ENCODE measurements at regions not wholly inside any gene's neighbourhood (a gene's known extent, or its start where the extent isn't known, plus 50 kb on each side); places are given as distances from the start of the nearest gene placed in this dataset.

DNA sequence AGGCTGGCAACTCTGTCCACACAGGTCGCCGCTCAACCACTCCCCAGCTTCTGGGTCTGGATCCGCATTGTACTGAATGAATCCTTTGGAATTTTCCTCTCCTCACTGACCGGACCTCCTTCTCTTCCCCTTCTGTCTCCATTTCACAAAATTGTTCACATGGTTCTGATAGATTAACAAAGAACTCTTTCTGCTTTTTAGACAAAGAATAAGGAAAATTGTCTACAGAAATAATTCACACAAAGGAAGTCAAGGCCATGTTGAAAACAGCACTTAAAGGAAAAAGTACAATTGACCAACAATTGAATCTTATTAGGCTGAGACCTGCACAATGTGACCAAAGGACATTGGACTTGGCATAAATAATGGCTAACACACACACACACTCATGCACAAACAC lies 73.6 kb upstream of the GLI2 start:
- TF ChIP-seq, protein P1, sequence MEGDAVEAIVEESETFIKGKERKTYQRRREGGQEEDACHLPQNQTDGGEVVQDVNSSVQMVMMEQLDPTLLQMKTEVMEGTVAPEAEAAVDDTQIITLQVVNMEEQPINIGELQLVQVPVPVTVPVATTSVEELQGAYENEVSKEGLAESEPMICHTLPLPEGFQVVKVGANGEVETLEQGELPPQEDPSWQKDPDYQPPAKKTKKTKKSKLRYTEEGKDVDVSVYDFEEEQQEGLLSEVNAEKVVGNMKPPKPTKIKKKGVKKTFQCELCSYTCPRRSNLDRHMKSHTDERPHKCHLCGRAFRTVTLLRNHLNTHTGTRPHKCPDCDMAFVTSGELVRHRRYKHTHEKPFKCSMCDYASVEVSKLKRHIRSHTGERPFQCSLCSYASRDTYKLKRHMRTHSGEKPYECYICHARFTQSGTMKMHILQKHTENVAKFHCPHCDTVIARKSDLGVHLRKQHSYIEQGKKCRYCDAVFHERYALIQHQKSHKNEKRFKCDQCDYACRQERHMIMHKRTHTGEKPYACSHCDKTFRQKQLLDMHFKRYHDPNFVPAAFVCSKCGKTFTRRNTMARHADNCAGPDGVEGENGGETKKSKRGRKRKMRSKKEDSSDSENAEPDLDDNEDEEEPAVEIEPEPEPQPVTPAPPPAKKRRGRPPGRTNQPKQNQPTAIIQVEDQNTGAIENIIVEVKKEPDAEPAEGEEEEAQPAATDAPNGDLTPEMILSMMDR (conservative IDR thresholded peaks at IDR 0.05; ENCODE audit: low read depth, low read length): no peak
- TF ChIP-seq EZH2 (IDR thresholded peaks at IDR 0.05; ENCODE audit: borderline replicate concordance, low read depth, low read length, poor library complexity, severe bottlenecking): no peak
- Histone ChIP-seq H3K9me3 (ENCODE audit: low read depth, low read length, poor library complexity, severe bottlenecking) (peaks cover 23% of the 10 kb centered on the region), H3K4me1 (ENCODE audit: insufficient read depth, low read length, poor library complexity, severe bottlenecking) (no peaks in the 10 kb centered on the region), H3K27me3 (replicated peaks; ENCODE audit: insufficient read depth, low read depth, low read length, poor library complexity) (no peaks in the 10 kb centered on the region), H3K36me3 (ENCODE audit: insufficient read depth, low read length, poor library complexity, severe bottlenecking) (no peaks in the 10 kb centered on the region), H3K27ac (ENCODE audit: low read depth, low read length, poor library complexity, severe bottlenecking) (no peak overlapping the region), H3K4me3 (ENCODE audit: low read depth, low read length, poor library complexity, severe bottlenecking) (no peak overlapping the region)
- ChIA-PET POLR2A (ENCODE audit: low non-redundant PET) (no interaction called here), CTCF (no interaction called here)
- no TSS peak for BruUV-seq (replicated peaks)
- no peak for DNase-seq (ENCODE audit: low spot score)
- intact Hi-C loops (cut with micrococcal nuclease; ENCODE audit: unreplicated experiment): no loop called here

DNA sequence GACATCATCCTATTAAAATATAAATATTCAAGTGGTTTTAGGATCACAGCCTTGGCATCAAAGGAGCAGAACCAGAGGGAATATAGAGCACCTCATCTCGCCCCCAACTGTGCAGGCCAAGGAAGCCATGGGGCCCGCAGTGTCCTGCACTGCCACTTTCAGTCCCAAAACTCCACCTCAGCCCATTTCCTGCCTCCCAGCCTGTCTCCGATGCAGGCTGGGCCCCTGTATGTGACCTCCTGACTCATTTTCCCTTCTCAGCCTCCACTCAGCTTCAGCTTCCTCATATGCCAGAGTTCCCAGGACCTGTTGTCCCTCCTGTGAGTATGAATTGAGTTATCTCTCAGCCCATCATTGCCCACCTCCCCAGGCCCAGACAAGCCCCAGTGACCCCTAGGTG lies 72.9 kb upstream of the GLI2 start:
- Histone ChIP-seq H3K27me3 (replicated peaks; ENCODE audit: insufficient read depth, low read depth, low read length, poor library complexity) (no peaks in the 10 kb centered on the region), H3K36me3 (ENCODE audit: insufficient read depth, low read length, poor library complexity, severe bottlenecking) (no peaks in the 10 kb centered on the region), H3K27ac (ENCODE audit: low read depth, low read length, poor library complexity, severe bottlenecking) (no peak overlapping the region), H3K4me3 (ENCODE audit: low read depth, low read length, poor library complexity, severe bottlenecking) (no peak overlapping the region), H3K4me1 (ENCODE audit: insufficient read depth, low read length, poor library complexity, severe bottlenecking) (no peaks in the 10 kb centered on the region), H3K9me3 (ENCODE audit: low read depth, low read length, poor library complexity, severe bottlenecking) (peaks cover 26% of the 10 kb centered on the region)
- BruUV-seq (replicated peaks): no TSS peak
- ChIA-PET CTCF (no interaction called here), POLR2A (ENCODE audit: low non-redundant PET) (no interaction called here)
- DNase-seq (ENCODE audit: low spot score): no peak
- intact Hi-C loops (cut with micrococcal nuclease; ENCODE audit: unreplicated experiment): no loop called here
- TF ChIP-seq EZH2 (IDR thresholded peaks at IDR 0.05; ENCODE audit: borderline replicate concordance, low read depth, low read length, poor library complexity, severe bottlenecking): no peak

DNA sequence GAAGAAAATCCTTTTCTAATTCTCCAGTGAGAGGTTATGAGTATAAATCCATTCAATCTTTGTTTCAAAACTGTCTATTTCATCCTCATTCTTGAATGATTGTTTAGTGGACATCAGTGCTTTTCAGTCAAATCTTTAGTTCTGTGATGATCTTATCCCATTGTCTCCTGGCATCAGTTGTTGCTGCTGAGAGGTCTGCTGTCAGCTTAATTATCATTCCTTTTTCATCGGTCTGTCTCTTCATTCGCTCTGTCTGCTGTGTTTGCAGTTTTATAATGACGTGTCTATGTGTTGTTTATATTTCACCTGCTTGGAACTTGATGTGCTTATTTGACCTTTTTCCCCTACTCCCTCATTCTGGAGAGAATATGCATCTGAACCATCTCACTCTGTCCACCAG lies 69.2 kb upstream of the GLI2 start:
- DNase-seq (ENCODE audit: low spot score): no peak
- ChIA-PET POLR2A (ENCODE audit: low non-redundant PET) (no interaction called here), CTCF (no interaction called here)
- Histone ChIP-seq H3K36me3 (ENCODE audit: insufficient read depth, low read length, poor library complexity, severe bottlenecking) (no peaks in the 10 kb centered on the region), H3K27ac (ENCODE audit: low read depth, low read length, poor library complexity, severe bottlenecking) (no peak overlapping the region), H3K4me1 (ENCODE audit: insufficient read depth, low read length, poor library complexity, severe bottlenecking) (peaks cover 11% of the 10 kb centered on the region), H3K9me3 (ENCODE audit: low read depth, low read length, poor library complexity, severe bottlenecking) (peaks cover 26% of the 10 kb centered on the region), H3K27me3 (replicated peaks; ENCODE audit: insufficient read depth, low read depth, low read length, poor library complexity) (no peaks in the 10 kb centered on the region), H3K4me3 (ENCODE audit: low read depth, low read length, poor library complexity, severe bottlenecking) (no peak overlapping the region)
- intact Hi-C loops (cut with micrococcal nuclease; ENCODE audit: unreplicated experiment): no loop called here
- BruUV-seq (replicated peaks): no TSS peak
- TF ChIP-seq EZH2 (IDR thresholded peaks at IDR 0.05; ENCODE audit: borderline replicate concordance, low read depth, low read length, poor library complexity, severe bottlenecking): no peak
- TF ChIP-seq, protein P1 (conservative IDR thresholded peaks at IDR 0.05; ENCODE audit: low read depth, low read length): no peak

DNA sequence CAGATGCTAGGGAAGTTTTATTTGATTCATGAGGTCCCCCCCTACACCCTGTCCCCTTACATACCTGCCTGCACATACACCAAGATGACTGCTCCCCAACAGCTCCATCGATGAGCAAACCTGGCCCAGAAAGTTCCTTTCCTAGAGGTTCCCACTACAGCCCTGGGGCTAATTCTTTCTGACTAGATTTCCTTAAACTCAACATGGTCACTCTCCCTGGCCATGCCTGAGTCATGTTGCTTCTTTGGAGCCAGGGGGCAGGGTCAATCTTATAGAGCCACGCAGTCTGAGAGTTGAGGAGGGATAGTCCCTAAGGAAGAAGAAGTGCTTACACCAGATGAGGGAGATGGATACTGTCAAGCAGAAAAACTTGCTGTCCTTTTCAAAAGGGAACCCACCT lies 67.7 kb upstream of the GLI2 start:
- ChIA-PET POLR2A (ENCODE audit: low non-redundant PET) (no interaction called here), CTCF (interaction anchor here (0.7 kb wide), 1 partner anchor 11 kb away, joined by 9 read pairs; no protein-coding TSS in a partner anchor)
- Histone ChIP-seq H3K4me1 (ENCODE audit: insufficient read depth, low read length, poor library complexity, severe bottlenecking) (peaks cover 11% of the 10 kb centered on the region), H3K27ac (ENCODE audit: low read depth, low read length, poor library complexity, severe bottlenecking) (no peak overlapping the region), H3K36me3 (ENCODE audit: insufficient read depth, low read length, poor library complexity, severe bottlenecking) (no peaks in the 10 kb centered on the region), H3K27me3 (replicated peaks; ENCODE audit: insufficient read depth, low read depth, low read length, poor library complexity) (no peaks in the 10 kb centered on the region), H3K9me3 (ENCODE audit: low read depth, low read length, poor library complexity, severe bottlenecking) (peaks cover 26% of the 10 kb centered on the region), H3K4me3 (ENCODE audit: low read depth, low read length, poor library complexity, severe bottlenecking) (no peak overlapping the region)
- DNase-seq (ENCODE audit: low spot score): no peak
- intact Hi-C loops (cut with micrococcal nuclease; ENCODE audit: unreplicated experiment): no loop called here
- no peak for TF ChIP-seq EZH2 (IDR thresholded peaks at IDR 0.05; ENCODE audit: borderline replicate concordance, low read depth, low read length, poor library complexity, severe bottlenecking)
- TF ChIP-seq, protein P1 (conservative IDR thresholded peaks at IDR 0.05; ENCODE audit: low read depth, low read length): no peak
- BruUV-seq (replicated peaks): no TSS peak
